Activated CD4-positive, alpha-beta T cell treated with anti-CD3 and anti-CD28 coated beads, Interleukin-10, Interleukin-2, amounts not matched to agents 100 ng/mL and 50 ng/mL, durations not matched to agents 16 hours and 8 hours (primary cell): ENCODE measurements at regions not wholly inside any gene's neighbourhood (a gene's known extent, or its start where the extent isn't known, plus 50 kb on each side); places are given as distances from the start of the nearest gene placed in this dataset.

Experiments
- DNase-seq: peaks from one replicate; pipeline ENCODE4 v3.0.0-alpha.2; 2020

GRCh38 chr2:30055548-30055947 lies 91.3 kb upstream of the YPEL5 start:
- DNase-seq: no peak

- DNase-seq: no peak
Measured at GRCh38 chr2:30060562-30060961, 86.2 kb upstream of the YPEL5 start.

DNA sequence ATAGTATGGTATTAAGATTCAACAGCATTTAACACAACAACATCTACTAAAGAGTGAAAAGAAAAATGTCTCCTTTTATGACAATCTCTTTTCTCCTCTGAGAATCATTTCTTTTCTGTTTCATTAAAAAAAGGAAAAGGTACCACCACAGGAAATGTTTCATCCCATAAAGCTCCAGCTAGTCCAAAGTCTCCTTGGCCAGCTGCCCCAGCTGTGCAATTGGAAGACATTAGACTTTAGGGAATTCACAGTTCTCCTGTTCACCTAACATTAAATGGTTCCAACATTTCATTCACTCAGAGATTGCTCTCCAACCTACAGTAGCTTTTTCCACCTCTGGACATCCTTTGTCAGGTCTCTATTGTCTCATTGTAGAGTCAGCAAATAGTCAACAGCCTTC lies 78.7 kb upstream of the YPEL5 start:
- DNase-seq: no peak

DNA sequence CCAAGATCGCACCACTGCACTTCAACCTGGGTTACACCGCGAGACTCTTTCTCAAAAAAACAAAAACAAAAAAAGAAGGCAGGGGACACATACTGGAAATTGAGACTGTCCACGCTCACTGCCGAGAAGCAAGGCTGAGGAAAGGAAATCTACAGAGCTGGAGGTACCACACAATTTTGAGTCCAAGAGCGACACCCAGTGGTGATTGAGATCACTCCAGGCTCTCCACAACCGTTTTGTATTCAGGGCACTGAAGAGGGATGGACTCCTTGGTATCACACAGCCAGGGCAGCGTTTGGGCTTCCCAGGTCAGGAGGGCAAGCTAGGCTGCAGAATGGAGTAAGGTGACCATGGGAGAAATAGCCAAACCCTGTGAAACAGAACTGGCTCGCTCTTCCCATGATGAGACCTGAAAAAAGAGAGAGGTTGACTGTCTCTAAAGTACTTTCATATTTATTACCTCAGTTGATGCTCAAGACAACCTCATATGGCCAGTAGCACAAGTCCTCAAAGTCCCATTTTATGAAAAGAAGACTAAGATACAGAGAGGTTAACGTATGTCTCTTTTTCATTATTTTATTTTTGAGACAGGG lies 74.5 kb upstream of the YPEL5 start:
- DNase-seq: peak; percentile 71

- no peak for DNase-seq
Measured at GRCh38 chr2:30073523-30073922, 73.3 kb upstream of the YPEL5 start.

DNA sequence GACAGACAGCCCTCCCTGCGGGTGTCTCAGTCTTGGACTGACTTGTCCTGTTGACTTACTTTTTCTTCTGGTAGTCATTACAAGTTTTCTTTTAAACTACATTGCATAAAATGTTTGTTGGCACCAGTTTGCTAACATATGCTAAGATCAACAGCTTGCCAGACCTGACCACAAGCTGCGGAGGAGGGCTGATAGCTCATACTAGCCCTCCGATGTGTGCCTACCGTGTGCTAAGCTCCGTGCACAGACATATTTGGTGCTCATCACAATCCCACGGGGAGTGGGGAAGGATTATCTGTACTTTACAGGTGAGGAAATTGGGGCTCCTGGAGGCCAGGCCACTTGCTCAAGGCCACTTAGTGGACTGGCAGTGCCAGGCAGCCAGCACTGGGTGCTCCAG lies 72.8 kb upstream of the YPEL5 start:
- no peak for DNase-seq

GRCh38 chr2:30078521-30078920 lies 68.3 kb upstream of the YPEL5 start:
- DNase-seq: no peak

DNA sequence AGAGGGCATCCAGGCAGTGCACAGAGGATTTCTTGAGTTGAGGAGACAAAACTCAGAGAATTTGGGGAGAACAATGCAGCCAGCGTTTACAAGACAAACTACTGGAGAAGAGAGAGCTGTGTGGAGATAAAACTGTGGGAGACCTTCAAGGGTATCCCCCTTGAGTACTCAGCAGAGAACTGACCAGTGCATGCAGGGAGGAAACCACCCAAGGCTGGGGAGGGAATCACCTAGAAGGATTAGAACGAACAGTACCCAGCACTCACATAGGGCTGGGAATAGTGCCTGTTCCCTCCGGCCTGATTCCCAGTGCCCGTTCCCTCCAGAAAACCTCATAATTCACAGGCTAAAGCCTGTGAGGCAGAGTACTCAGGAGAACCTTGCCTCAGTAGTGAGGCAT lies 61.9 kb upstream of the YPEL5 start:
- DNase-seq: no peak

GRCh38 chr2:30089171-30089570 lies 57.6 kb upstream of the YPEL5 start:
- DNase-seq: no peak

- DNase-seq: no peak
Measured at GRCh38 chr2:30095402-30095801, 51.4 kb upstream of the YPEL5 start.

DNA sequence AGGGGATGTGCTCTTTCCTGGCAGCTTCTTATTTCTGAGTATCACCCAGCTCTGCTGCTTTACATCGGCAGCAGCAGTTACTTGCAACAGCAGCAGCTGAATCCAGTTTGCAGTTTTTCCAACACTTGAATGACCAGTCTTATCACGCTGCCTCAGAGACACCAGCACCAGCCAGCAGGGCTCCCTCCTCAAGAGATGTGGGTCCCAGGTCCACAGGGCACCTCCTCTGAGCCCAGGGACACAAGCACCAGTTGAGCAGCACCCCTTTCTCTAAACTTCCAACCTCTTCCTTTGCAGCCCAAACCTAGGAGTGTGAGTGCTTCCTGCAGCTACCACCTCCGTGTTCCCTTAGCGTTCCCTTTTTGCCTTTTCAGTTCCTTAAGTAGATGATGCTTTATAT lies 50.4 kb upstream of the YPEL5 start:
- DNase-seq: no peak
